Neural crest cell (in vitro differentiated cells): ENCODE measurements at regions not wholly inside any gene's neighbourhood (a gene's known extent, or its start where the extent isn't known, plus 50 kb on each side); places are given as distances from the start of the nearest gene placed in this dataset.

Experiments
- DNase-seq: peaks from one replicate; pipeline ENCODE4 v3.0.0; 2021; ENCODE audit warnings: low read depth, mixed read lengths, low spot score
- H3K27ac Mint-ChIP-seq: one replicate; pipeline ENCODE4 v1.8.0; 2021; ENCODE audit warnings: mild to moderate bottlenecking, mixed read lengths; ENCODE audit not compliant: unreplicated experiment
- H3K27me3 Mint-ChIP-seq: 2 replicates; pipeline ENCODE4 v1.8.0; 2021; ENCODE audit warnings: low read depth, mild to moderate bottlenecking, mixed read lengths
- H3K36me3 Mint-ChIP-seq: 2 replicates; pipeline ENCODE4 v1.8.0; 2021; ENCODE audit warnings: low read depth, mild to moderate bottlenecking, mixed read lengths
- H3K4me1 Mint-ChIP-seq: 2 replicates; pipeline ENCODE4 v1.8.0; 2021; ENCODE audit warnings: mixed read lengths
- H3K4me3 Mint-ChIP-seq: one replicate; pipeline ENCODE4 v1.8.0; 2021; ENCODE audit warnings: mild to moderate bottlenecking, mixed read lengths
- H3K9me3 Mint-ChIP-seq: 2 replicates; pipeline ENCODE4 v1.8.0; 2021; ENCODE audit warnings: mixed read lengths
- TF ChIP-seq, protein P1 (sequence below): fragments of 200-600 bp; sonication (generic); conservative IDR thresholded peaks from 2 replicates; pipeline ENCODE4 v1.5.0; 2021; ENCODE audit warnings: antibody characterized with exemption, mild to moderate bottlenecking

DNA sequence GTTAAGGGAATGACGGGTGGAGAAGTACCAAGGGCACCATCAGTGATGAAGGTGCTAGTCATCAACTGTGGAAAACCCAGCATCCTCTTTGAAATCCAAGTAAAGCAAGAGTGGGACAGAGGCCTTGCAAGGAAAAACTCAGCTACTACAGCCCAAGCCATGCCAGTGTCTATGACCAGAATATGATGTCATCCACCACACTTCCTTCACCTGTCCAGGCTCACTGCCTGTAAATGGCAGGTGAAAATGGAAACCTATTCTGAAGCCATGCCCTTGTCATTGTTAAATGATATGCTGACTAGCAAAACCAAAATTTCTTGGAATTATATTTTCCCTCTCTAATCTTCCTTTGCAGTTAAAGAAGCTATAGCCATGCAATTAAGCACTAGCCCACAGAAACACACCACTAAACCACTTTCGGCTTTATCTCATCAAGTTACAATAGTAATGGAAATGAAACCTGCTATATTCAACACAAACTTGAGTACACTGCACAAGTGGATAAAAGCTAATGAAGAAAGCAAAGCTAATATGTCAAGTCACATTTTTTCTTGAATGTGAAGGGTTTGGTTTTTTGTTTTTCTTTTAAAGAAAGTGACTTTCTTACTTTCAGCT is 96.3 kb upstream of the RALGPS2 start:
- no peak overlapping the region for H3K27ac Mint-ChIP-seq
- H3K36me3 Mint-ChIP-seq: no peaks in the 10 kb centered on the region
- no peaks in the 10 kb centered on the region for H3K27me3 Mint-ChIP-seq
- TF ChIP-seq, protein P1, sequence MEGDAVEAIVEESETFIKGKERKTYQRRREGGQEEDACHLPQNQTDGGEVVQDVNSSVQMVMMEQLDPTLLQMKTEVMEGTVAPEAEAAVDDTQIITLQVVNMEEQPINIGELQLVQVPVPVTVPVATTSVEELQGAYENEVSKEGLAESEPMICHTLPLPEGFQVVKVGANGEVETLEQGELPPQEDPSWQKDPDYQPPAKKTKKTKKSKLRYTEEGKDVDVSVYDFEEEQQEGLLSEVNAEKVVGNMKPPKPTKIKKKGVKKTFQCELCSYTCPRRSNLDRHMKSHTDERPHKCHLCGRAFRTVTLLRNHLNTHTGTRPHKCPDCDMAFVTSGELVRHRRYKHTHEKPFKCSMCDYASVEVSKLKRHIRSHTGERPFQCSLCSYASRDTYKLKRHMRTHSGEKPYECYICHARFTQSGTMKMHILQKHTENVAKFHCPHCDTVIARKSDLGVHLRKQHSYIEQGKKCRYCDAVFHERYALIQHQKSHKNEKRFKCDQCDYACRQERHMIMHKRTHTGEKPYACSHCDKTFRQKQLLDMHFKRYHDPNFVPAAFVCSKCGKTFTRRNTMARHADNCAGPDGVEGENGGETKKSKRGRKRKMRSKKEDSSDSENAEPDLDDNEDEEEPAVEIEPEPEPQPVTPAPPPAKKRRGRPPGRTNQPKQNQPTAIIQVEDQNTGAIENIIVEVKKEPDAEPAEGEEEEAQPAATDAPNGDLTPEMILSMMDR: no peak
- no peak for DNase-seq
- no peaks in the 10 kb centered on the region for H3K4me1 Mint-ChIP-seq
- no peaks in the 10 kb centered on the region for H3K9me3 Mint-ChIP-seq
- no peak overlapping the region for H3K4me3 Mint-ChIP-seq

DNA sequence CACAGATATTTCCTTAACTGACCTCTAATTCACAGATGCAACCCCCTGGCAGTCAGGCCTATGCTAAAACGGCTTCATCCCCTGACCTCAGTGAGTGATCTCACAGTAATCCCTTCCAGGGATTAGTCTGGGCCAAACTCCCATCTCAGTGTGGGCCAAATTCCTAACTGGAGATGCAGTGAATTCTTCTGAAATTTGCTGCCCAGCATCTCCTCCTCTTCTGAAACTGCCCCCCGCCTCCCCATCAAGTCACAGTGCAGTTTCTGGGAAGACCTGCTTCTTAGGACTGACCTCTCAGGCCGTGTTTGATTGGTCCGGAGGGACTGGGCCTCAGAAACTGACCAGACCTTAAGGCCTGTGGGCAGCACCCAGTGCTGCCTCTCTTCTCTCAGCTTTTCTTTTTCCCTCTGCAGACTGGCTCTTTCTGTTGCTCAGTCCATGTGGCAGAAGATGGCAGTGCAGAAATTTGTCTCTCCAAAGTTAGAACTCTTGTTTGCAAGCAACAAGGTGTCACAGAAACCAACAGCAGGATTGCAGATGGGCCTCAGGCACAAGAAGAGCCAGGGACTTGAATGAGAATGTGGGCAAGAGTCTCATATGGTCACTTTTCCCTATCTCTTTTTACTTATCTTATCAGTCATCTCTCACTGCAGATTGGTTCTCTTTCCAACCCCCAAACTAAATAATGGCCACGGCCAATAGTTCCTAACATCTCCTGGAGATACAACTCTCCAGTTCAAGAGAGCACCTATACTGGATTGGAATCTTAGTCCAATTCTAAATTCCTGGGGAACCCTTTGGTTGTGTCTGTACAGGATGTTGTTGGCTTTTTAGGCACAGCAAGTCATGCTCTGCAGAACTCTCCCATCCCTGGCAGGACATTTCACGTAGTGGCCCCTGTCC is 95.5 kb upstream of the RALGPS2 start:
- TF ChIP-seq, protein P1: no peak
- H3K4me3 Mint-ChIP-seq: no peak overlapping the region
- no peak for DNase-seq
- no peak overlapping the region for H3K27ac Mint-ChIP-seq
- no peaks in the 10 kb centered on the region for H3K4me1 Mint-ChIP-seq
- H3K27me3 Mint-ChIP-seq: no peaks in the 10 kb centered on the region
- H3K36me3 Mint-ChIP-seq: no peaks in the 10 kb centered on the region
- no peaks in the 10 kb centered on the region for H3K9me3 Mint-ChIP-seq

GRCh38 chr1:178630417-178630816 is 94.6 kb upstream of the RALGPS2 start:
- H3K36me3 Mint-ChIP-seq: no peaks in the 10 kb centered on the region
- no peaks in the 10 kb centered on the region for H3K9me3 Mint-ChIP-seq
- no peak overlapping the region for H3K4me3 Mint-ChIP-seq

GRCh38 chr1:178632653-178633052 is 92.4 kb upstream of the RALGPS2 start:
- TF ChIP-seq, protein P1: no peak
- no peak overlapping the region for H3K4me3 Mint-ChIP-seq
- DNase-seq: no peak
- no peaks in the 10 kb centered on the region for H3K4me1 Mint-ChIP-seq
- H3K27me3 Mint-ChIP-seq: no peaks in the 10 kb centered on the region
- no peaks in the 10 kb centered on the region for H3K36me3 Mint-ChIP-seq
- no peak overlapping the region for H3K27ac Mint-ChIP-seq
- H3K9me3 Mint-ChIP-seq: no peaks in the 10 kb centered on the region

More at GRCh38 chr1:178630417-178630816, 94.6 kb upstream of the RALGPS2 start:
- DNase-seq: no peak
- Mint-ChIP-seq H3K27ac (no peak overlapping the region), H3K4me1 (no peaks in the 10 kb centered on the region), H3K27me3 (no peaks in the 10 kb centered on the region)
- TF ChIP-seq, protein P1: no peak

- Mint-ChIP-seq H3K4me3 (no peak overlapping the region), H3K27me3 (no peaks in the 10 kb centered on the region), H3K36me3 (no peaks in the 10 kb centered on the region), H3K9me3 (no peaks in the 10 kb centered on the region), H3K27ac (no peak overlapping the region), H3K4me1 (no peaks in the 10 kb centered on the region)
- TF ChIP-seq, protein P1: no peak
- DNase-seq: no peak
Measured at GRCh38 chr1:178633056-178633455, 92.0 kb upstream of the RALGPS2 start.
